D341Med (cell line): ENCODE measurements at regions not wholly inside any gene's neighbourhood (a gene's known extent, or its start where the extent isn't known, plus 50 kb on each side); places are given as distances from the start of the nearest gene placed in this dataset.
"Not testable (repeated sequence)": the region's sequence is repeated elsewhere in the genome, so short reads cannot be mapped to it uniquely, and the experiment has no call there.

ENCODE experiments used
- DNase-seq: peaks from one replicate; pipeline ENCODE4 v3.0.0; 2012; ENCODE audit warnings: low spot score

DNA sequence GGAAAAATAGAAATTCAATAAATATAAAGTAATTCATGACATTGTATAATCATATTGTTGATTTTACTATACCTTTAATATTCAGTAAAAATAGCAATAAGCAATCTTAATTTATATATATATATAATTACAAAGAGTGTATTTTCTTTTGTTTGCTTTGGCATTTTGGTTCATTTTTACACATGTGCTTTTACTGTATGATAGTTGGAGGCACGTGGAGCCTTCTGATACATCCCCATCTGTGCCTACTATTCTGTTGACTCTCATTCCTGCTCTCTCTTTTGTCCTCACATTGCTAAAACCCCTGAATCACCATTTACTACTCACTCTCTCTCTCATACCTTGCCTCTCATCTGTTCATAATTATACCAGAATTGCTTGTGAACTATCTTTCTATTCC, 106.4 kb upstream of the NDST4 start:
- no peak for DNase-seq

DNA sequence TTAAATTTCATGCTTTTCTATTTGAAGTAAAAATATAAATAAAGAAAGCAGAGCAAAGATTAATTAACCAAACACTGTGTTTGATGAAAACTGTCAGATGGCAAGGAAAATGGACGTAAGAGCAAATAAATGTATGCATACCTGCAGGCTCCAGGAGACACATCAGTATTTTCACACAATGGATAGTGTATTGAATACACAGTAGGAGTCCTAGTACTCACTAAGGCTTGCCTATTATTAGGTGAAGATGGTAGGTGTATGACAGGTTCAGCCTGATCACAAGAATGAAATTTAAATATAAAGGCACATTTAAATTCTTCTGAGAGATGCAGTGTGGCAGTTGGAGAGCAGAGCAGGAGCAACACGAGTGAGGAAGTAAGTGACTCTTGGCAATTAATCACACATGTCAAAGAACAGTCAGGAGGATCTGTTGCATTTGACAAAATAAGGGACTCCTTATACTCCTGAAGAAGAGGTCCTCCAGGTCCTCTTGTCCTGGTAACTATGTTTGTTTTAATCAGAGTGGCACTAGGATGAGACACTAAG, 106.0 kb upstream of the NDST4 start:
- no peak for DNase-seq

DNA sequence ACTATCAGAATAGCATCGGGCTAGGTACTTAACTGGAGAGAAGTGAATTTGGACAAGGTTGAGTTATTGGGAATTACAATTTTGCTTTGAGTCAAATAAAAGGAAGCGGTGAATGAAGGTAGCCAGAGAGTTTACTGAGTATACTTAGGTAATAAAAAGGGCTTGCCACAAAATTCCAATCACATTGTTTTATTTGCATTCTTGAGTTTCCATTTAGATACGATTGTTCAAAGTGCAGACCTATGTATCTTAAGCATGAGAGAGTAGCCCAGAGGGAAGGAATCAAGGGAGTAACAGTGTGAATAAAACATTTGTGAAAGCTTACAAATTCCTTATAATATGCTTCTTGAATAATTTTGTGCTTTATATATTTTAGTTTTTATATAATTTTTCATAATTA, 102.5 kb upstream of the NDST4 start:
- no peak for DNase-seq

DNA sequence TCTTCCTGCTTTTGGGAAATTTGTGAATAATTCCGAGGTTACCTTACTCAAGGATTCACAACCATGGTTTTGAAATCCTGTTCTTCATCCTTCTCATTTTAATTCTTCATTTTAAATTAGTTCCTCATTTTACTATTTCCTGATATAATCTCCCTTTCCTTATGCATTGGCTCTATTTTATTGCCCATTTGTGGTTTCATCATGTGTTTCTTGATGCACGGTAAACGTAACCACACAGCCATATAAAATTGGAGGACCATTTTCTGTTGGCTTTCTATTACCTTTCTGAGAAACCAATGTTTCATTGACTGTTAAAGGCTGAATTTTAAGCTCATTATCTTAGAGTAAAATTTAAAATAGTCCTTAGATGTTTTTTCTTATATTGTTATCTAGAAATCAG, 100.3 kb upstream of the NDST4 start:
- DNase-seq: no peak

DNA sequence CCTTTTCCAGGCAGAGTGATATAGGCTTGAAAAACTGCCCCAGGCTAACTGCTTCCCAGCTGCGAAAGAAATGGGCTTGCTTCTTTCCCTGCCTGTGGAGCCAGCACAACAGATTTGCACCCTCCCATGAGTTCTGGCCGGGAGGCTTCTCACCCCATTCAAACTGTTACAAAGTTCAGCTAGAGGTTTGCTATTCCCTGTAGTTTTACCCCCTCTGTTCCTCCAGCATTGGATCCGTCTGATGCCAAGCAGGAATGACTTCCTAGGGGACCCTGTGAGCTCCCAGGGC, 87.6 kb upstream of the NDST4 start:
- DNase-seq: no peak

DNA sequence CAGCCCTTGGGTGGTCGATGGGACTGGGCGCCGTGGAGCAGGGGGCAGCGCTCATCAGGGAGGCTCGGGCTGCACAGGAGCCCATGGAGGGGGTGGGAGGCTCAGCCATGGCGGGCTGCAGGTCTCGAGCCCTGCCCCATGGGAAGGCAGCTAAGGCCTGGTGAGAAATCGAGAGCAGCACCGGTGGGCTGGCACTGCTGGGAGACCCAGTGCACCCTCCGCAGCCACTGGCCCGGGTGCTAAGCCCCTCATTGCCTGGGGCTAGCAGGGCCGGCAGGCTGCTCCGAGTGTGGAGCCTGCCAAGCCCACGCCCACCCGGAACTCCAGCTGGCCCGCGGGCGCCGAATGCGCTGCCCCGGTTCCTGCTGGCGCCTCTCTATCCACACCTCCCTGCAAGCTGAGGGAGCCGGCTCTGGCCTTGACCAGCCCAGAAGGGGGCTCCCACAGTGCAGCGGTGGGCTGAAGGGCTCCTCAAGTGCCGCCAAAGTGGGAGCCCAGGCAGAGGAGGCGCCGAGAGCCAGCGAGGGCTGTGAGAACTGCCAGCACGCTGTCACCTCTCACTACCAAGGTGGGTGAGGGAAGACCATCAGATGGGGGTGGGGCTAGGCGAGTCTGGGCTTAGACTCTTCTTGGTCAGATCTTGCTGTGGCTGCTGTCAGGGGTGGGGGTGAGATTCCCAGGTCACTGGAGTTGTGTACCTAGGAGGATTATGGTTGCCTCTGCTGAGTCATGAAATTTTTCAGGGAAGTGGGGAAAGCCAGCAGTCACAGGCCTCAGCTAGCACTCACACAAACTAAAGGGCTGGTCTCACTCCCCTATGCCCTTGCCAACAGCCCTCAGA, 87.0 kb upstream of the NDST4 start:
- not testable (repeated sequence) for DNase-seq

DNA sequence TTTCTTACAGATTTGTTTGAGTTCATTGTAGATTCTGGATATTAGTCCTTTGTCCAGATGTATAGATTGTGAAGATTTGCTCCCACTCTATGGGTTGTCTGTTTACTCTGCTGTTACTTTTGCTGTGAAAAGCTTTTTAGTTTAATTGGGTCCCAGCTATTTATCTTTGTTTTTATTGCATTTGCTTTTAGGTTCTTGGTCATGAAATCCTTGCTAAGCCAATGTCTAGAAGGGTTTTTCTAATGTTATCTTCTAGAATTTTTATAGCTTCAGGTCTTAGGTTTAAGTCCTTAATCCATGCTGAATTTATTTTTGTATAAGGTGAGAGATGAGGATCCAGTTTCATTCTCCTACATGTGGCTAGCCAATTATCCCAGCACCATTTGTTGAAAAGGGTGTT, 81.2 kb upstream of the NDST4 start:
- not testable (repeated sequence) for DNase-seq

DNA sequence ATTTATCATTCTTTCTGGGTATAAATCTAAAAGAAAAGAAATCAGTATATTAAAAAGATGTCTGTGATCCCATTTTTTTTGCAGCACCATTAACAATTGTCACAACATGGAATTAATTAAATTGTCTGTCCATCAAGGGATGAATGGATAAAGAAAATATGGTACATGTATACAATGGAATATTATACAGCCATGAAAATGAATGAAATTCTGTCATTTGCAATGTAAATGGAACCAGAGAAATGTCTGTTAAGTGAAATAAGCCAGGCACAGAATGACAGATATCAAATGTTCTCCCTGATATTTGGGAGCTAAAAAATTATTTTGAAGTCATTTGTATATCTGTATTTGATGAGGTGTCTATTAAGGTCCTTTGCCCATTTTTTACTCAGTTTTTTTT, 77.1 kb upstream of the NDST4 start:
- no peak for DNase-seq

DNA sequence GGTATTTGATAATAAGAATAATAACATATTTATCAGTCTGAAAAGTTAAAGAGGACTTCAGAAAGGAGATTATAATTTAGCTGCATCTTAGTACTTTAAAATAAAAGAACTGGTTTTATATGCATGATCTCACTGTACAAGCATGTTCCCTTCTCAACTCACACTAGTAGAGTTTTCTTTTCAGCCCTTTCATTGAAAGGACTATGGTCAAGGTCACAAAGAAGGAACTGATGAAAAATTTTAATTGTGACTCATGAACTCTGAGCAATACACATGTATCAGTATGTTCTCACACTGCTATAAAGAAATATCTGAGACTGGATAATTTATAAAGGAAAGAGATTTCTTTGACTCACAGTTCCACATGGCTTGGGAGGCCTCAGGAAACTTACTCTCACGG, 73.7 kb upstream of the NDST4 start:
- DNase-seq: no peak

DNA sequence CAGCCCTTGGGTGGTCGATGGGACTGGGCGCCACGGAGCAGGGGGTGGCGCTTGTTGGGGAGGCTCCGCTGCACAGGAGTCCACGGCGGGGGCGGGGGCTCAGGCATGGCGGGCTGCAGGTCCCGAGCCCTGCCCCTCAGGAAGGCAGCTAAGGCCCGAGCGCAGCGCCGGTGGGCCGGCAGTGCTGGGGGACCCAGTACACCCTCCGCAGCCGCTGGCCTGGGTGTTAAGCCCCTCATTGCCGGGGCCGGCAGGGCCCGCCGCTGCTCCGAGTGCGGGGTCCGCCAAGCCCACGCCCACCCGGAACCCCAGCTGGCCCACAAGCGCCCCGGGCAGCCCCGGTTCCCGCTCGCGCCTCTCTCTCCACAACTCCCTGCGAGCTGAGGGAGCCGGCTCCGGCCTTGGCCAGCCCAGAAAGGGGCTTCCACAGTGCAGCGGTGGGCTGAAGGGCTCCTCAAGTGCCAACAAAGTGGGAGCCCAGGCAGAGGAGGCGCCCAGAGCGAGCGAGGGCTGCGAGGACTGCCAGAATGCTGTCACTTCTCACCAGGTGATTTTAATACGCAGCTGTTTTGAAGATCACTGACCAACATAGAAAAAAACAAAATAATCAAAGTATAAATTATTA, 66.1 kb upstream of the NDST4 start:
- DNase-seq: not testable (repeated sequence)

DNA sequence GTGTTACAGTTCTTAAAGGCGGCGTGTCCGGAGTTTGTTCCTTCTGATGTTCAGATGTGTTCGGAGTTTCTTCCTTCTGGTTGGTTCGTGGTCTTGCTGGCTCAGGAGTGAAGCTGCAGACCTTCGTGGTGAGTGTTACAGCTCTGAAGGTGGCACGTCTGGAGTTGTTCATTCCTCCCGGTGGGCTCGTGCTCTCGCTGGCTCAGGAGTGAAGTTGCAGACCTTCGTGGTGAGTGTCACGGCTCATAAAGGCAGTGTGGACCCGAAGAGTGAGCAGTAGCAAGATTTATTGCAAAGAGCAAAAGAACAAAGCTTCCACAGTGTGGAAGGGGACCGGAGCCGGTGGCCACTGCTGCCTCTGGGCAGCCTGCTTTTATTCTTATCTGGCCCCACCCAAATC, 65.3 kb upstream of the NDST4 start:
- DNase-seq: not testable (repeated sequence)

DNA sequence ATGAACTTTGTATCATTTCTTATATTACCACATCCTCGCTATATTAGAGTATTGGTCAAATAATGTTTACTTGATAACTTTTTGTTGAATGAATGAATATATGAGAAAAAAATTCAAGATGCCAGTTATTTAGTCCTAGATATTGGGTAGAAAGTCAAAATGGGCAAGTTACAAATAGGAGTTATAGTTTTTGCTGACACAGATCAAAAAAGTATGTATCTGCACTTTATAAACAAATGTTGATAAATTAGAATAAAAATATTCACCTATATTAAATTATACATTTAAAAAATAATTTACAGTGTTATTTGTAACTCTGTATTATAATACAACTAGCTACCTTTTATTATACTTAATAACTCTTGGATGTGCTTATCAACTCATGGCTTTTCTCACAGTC, 57.8 kb upstream of the NDST4 start:
- no peak for DNase-seq

DNA sequence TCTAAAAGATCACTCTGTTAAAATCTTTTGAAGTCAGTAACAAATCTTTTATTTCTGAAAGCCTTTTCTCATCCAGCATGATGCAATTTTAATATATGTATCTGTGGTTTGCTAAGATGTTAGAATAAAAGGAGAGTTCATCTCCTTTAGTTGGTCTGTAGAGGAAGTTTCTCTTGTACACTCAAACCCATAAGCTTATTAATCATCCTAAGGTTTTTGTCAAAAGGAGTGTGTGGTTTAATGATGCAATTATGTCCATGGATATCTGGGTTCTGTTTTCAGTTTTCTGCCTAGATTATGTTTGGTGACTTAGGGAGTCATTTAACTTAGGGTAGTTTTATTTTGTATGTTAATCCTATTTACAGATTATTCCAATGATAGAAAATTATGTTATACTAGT, 52.1 kb upstream of the NDST4 start:
- DNase-seq: no peak
